Nephron progenitor cell (in vitro differentiated cells): ENCODE measurements at regions not wholly inside any gene's neighbourhood (a gene's known extent, or its start where the extent isn't known, plus 50 kb on each side); places are given as distances from the start of the nearest gene placed in this dataset.

Experiments used
- DNase-seq: peaks from one replicate; pipeline ENCODE4 v3.0.0; 2021
- H3K27ac Mint-ChIP-seq: 2 replicates; pipeline ENCODE4 v1.8.0; 2021; ENCODE audit warnings: mild to moderate bottlenecking, moderate library complexity, mixed read lengths
- H3K27me3 Mint-ChIP-seq: 2 replicates; pipeline ENCODE4 v1.8.0; 2021; ENCODE audit warnings: mild to moderate bottlenecking, low read depth, mixed read lengths; ENCODE audit not compliant: poor library complexity
- H3K36me3 Mint-ChIP-seq: 2 replicates; pipeline ENCODE4 v1.8.0; 2021; ENCODE audit warnings: low read depth, mixed read lengths
- H3K4me1 Mint-ChIP-seq: 2 replicates; pipeline ENCODE4 v1.8.0; 2021; ENCODE audit warnings: mixed read lengths
- H3K4me3 Mint-ChIP-seq: 2 replicates; pipeline ENCODE4 v1.8.0; 2021; ENCODE audit warnings: mild to moderate bottlenecking, moderate library complexity, mixed read lengths
- H3K9me3 Mint-ChIP-seq: 2 replicates; pipeline ENCODE4 v1.8.0; 2021; ENCODE audit warnings: mild to moderate bottlenecking, moderate library complexity, mixed read lengths
- TF ChIP-seq, protein P1 (sequence below): fragments of 200-600 bp; sonication (generic); IDR thresholded peaks from 2 replicates; pipeline ENCODE4 v1.5.0; 2021; ENCODE audit warnings: antibody characterized with exemption

DNA sequence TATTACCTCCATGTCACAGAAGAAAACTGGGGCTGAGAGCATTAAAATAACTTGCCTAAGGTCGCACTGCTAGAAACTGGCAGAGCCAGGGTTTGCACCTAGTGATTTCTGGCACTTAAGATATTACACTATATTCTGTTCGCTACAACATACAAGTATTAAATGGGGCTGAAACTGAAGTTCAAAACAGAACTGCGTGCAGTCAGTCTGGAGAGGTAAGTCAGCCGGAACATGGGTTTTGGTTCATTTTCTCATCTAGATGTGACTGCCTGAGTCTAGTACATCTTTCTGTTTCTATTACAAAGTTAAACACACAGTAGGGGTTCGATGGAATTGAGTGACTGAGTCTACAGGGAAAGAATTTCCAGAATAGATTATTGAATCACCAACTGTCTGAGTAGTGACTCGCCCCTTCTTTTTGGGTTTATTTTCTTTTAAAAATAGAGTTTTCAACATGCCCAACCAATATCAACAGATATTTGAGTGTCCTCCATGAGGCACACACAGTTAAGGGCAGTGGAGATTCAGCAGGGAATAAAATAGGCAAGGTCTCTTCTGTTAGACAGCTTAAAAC, 150.8 kb downstream of the RNF152 start:
- Mint-ChIP-seq H3K27ac (no peak overlapping the region), H3K9me3 (peaks cover 4% of the 10 kb centered on the region), H3K27me3 (peaks cover 16% of the 10 kb centered on the region), H3K4me1 (peaks cover 11% of the 10 kb centered on the region), H3K4me3 (no peak overlapping the region), H3K36me3 (no peaks in the 10 kb centered on the region)
- no peak for DNase-seq
- TF ChIP-seq, protein P1, sequence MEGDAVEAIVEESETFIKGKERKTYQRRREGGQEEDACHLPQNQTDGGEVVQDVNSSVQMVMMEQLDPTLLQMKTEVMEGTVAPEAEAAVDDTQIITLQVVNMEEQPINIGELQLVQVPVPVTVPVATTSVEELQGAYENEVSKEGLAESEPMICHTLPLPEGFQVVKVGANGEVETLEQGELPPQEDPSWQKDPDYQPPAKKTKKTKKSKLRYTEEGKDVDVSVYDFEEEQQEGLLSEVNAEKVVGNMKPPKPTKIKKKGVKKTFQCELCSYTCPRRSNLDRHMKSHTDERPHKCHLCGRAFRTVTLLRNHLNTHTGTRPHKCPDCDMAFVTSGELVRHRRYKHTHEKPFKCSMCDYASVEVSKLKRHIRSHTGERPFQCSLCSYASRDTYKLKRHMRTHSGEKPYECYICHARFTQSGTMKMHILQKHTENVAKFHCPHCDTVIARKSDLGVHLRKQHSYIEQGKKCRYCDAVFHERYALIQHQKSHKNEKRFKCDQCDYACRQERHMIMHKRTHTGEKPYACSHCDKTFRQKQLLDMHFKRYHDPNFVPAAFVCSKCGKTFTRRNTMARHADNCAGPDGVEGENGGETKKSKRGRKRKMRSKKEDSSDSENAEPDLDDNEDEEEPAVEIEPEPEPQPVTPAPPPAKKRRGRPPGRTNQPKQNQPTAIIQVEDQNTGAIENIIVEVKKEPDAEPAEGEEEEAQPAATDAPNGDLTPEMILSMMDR = no peak

DNA sequence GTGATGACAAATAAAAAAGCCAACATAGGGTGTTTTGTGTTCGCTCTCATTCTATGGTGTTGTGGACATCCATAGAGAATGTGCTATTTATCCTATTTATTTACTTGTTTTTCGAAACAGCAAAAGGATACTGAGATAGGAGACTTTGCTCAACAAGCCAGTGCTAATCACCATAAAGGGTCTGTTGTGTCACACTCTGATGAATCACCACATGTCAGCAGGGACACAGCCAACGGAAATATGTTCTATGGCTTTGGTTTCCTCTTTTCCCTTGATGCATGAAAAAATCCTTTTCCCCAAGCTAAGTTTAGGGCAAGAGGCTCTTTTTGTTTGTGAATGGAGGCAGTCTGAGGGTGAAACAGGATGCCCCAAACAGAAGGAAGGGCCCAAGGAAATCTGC, 154.3 kb downstream of the RNF152 start:
- TF ChIP-seq, protein P1 = no peak
- H3K4me3 Mint-ChIP-seq = no peak overlapping the region
- no peak overlapping the region for H3K27ac Mint-ChIP-seq
- peaks cover 13% of the 10 kb centered on the region for H3K27me3 Mint-ChIP-seq
- DNase-seq = no peak
- H3K36me3 Mint-ChIP-seq = no peaks in the 10 kb centered on the region
- H3K9me3 Mint-ChIP-seq = peaks cover 4% of the 10 kb centered on the region
- peaks cover 21% of the 10 kb centered on the region for H3K4me1 Mint-ChIP-seq

DNA sequence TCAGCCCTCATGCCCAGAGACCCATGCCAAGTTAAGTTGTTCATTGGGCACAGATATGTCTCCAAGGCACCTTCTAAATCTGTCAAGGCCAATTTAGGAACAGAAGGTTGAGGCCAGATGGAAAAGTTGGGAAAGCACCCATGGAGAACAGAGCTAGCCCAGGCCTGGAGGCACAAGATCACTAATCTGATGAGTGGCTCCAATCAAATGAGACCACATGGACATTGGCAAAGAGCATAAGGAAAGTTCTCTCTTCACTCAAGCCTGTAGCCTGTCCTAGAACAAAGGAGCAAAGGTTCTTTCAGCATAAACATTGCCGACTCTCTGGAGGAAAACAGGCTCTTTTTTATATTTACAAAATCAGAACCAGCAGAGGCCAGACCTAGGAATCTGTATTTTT, 154.8 kb downstream of the RNF152 start:
- Mint-ChIP-seq H3K4me1 (peaks cover 26% of the 10 kb centered on the region), H3K4me3 (no peak overlapping the region), H3K27ac (no peak overlapping the region), H3K36me3 (no peaks in the 10 kb centered on the region), H3K27me3 (peaks cover 13% of the 10 kb centered on the region), H3K9me3 (peaks cover 4% of the 10 kb centered on the region)
- TF ChIP-seq, protein P1 = no peak
- DNase-seq = no peak

DNA sequence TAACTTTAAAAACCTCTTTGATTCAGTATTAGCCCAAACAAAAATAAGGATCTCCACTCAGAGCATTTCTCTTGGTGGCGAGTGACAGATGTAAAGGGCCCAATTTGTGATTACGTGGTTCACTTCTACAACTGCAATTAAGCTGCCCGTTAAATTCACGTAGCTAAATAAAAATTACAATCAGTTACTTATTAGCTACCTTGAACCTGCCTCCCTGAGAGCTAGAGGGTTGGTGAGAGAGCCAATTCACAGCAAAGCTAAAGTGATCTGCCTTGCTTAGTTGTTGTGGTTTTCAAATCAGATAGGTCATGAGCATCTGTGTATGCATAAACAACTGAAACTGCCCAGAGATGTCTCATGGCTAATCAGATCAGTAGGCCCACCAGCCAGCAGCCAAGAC, 156.7 kb downstream of the RNF152 start:
- peaks cover 10% of the 10 kb centered on the region for H3K27me3 Mint-ChIP-seq
- no peaks in the 10 kb centered on the region for H3K36me3 Mint-ChIP-seq
- TF ChIP-seq, protein P1 = no peak
- H3K27ac Mint-ChIP-seq = no peak overlapping the region
- peaks cover 35% of the 10 kb centered on the region for H3K4me1 Mint-ChIP-seq
- H3K4me3 Mint-ChIP-seq = no peak overlapping the region
- no peak for DNase-seq
- H3K9me3 Mint-ChIP-seq = peaks cover 4% of the 10 kb centered on the region

DNA sequence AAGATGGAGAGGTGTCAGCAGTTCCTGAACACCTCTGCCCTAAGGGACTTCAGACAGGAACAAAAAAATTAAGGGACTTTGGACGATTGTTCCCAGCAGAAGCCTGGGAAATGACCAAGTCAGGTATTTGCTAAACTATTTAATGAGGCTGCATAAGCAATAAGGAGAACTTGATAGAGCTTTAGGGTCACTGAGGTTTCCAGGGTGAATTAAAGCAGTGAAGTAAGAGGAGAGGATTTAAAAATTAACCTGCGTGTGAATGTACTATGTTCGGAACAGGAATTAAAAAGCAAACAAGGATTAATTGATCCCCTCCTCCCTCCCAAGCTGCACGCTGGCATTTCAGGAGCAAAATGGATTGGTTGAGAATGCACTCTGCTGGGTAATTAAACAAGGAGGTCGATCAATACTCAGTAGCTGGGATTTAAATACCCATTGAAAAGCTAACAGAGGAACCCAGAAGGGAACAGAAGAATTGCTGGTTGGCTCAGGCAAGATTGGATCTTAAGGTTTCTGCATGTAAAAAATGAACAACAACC, 157.2 kb downstream of the RNF152 start:
- no peaks in the 10 kb centered on the region for H3K36me3 Mint-ChIP-seq
- no peak overlapping the region for H3K27ac Mint-ChIP-seq
- no peak for DNase-seq
- peaks cover 10% of the 10 kb centered on the region for H3K27me3 Mint-ChIP-seq
- TF ChIP-seq, protein P1 = no peak
- no peak overlapping the region for H3K4me3 Mint-ChIP-seq
- H3K4me1 Mint-ChIP-seq = peaks cover 35% of the 10 kb centered on the region
- H3K9me3 Mint-ChIP-seq = peaks cover 4% of the 10 kb centered on the region

DNA sequence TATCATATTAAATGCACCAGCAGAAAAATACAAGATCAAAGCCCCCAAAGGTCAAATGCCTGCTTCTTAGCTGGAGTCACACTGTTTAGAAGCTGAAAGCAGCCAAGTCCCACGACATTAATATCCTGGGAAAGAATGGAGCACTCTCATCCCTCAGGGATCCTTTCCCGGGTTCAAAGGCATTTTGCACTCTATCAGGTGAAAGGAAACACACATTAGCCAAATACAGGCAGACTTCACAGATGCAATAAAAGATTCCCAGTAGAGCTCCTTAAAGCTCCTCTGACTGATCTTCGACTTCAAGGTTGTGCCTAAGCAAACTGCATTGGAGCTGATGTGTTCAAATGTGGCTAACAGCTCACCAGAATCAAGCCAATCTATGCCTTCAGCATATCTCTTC, 158.4 kb downstream of the RNF152 start:
- no peaks in the 10 kb centered on the region for H3K36me3 Mint-ChIP-seq
- no peak overlapping the region for H3K4me3 Mint-ChIP-seq
- no peaks in the 10 kb centered on the region for H3K9me3 Mint-ChIP-seq
- peak overlapping the region; percentile 52 for H3K27ac Mint-ChIP-seq
- TF ChIP-seq, protein P1 = no peak
- DNase-seq = no peak
- H3K27me3 Mint-ChIP-seq = peaks cover 4% of the 10 kb centered on the region
- H3K4me1 Mint-ChIP-seq = peaks cover 35% of the 10 kb centered on the region
